NCI-H146 treated with DMSO at 0.1 percent for 48 hours (cell line): ENCODE measurements at regions not wholly inside any gene's neighbourhood (a gene's known extent, or its start where the extent isn't known, plus 50 kb on each side); places are given as distances from the start of the nearest gene placed in this dataset.
"Not testable (repeated sequence)": the region's sequence is repeated elsewhere in the genome, so short reads cannot be mapped to it uniquely, and the experiment has no call there.

Experiments used
- DNase-seq: peaks from one replicate; lab custom pipeline; 2025; ENCODE audit not compliant: unreplicated experiment; lab: John Stamatoyannopoulos, UW

GRCh38 chr18:78789850-78790249 is 189.8 kb upstream of the SALL3 start:
- DNase-seq, result no peak

DNA sequence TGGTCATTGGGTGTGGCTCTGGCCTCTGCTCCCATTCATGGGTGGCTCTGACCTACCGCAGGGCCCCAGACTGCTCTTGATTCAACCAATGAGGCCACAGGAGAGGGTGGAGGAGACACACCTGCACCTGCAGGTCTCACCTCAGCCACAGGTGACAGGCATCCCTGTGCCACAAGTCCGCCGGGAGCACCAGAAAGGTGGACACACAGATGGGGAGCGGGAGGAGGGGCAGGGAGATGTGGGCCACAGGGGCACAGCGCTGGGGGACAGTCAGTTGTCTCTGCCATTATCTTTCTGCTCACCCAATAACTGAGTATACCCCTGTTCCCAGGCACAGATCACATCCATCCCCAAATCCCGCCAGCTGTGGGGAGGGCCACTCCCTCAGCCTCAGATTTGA is 189.1 kb upstream of the SALL3 start:
- DNase-seq, result no peak

DNA sequence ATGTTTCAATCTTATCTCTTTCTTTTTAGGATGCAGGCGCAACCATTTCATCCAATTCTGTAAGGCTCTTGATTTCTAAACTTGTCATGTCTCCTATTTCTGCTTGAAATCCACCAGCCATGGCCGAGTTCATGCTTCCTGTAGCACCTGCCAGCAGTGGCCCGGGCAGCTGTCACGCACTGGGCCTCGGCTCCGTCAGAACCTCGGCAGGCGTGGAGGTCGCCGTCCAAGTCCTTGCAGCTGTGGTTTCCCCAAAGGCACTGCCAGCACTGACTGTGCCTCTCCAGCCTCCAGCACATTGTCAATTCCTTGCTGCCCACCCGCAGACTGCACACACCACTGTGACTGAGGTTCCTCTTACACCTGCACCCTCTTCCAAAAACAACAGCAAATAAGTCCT is 188.7 kb upstream of the SALL3 start:
- no peak for DNase-seq

- DNase-seq, result no peak
Measured at GRCh38 chr18:78792094-78792493, 187.5 kb upstream of the SALL3 start.

DNA sequence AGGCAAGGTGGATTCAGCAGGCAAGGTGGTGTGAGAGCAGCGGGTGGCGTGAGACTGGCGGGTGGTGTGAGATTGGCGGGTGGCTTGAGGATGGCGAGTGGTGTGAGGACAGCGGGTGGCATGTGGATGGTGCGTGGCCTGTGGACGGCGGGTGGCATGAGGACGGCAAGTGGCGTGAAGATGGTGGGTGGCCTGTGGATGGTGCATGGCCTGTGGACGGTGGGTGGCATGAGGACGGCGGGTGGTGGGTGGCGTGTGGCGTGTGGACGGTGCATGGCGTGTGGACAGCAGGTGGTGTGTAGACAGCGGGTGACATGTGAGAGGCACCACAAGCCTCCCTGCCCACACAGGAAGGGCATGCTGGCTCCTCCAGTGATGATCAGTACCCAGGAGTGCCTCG is 186.9 kb upstream of the SALL3 start:
- DNase-seq, result no peak

DNA sequence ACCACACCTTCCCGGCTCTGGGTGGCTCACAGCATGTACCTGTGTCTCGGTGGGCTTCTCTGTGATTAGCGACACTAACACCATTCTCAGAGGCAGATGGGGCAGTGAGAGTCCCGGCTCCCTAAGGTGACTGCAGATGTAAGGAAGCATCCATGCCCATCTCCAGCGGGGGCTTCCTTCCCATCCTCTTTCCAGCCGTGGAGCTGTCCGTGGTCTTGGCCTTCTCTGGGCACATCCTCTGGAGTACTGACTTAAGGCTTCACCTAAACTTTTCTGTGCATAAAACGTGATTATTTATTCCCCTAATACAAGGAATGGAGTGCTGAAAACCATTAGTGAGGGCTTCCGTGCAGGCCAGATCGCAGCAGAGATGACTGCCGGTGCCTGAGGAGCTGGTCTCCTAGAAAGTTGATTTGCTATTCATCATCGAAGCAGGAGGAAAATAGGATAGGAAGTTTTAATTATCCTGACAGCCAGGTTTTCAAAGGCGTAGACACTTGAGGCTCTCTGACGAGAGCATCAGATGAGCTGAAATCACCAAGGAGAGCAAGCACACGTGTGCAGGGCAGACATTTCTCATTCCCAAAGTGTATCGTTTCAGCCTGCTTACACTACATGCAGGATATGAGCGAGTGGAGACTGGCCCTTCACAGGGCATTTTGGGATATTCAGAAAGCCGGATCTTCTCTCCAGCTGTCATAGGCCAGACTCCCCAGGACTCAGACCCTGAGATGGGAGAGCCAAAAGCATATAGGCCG is 186.1 kb upstream of the SALL3 start:
- DNase-seq, result no peak

GRCh38 chr18:78794071-78794430 is 185.6 kb upstream of the SALL3 start:
- no peak for DNase-seq

DNA sequence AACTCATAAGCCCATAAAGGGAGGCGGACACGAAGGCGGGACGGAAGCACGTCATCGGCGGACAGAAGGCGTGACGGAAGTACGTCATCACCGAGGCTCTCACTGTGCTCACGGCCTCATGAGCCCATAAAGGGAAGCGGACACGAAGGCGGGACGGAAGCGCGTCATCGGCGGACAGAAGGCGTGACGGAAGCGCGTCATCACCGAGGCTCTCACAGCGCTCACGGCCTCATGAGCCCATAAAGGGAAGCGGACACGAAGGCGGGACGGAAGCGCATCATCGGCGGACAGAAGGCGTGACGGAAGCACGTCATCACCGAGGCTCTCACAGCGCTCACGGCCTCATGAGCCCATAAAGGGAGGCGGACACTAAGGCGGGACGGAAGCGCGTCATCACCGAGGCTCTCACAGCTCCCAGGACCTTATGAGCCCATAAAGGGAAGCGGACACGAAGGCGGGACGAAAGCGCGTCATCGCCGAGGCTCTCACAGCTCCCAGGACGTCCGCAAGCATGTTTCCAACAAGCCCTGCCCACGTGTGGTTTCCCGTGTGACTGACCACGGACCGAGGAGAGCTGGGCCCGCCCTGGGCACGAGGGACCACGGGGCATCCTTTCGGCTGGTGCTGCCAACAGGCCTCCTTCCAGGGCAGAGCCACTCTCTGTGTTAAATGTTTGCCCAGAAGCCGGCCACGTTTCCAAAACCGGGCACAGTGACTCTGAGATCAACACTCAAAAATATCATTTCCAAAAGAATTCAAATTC is 182.7 kb upstream of the SALL3 start:
- DNase-seq, result no peak

DNA sequence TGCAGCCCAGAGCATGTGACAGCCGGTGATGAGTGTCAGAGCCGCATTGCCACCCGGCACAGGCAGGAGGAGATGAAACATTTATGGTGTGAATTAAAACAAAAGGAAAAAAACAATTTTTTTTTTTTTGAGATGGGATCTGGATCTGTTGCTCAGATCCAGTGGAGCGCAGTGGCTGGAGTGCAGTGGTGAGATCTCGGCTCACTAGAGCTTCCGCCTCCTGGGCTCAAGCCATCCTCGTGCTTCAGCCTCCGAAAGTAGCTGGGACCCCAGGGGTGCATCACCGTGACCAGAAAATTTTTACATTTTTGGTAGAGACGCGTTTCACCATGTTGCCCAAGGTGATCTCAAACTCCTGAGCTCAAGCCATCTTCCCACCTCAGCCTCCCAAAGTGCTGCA is 182.1 kb upstream of the SALL3 start:
- no peak for DNase-seq

DNA sequence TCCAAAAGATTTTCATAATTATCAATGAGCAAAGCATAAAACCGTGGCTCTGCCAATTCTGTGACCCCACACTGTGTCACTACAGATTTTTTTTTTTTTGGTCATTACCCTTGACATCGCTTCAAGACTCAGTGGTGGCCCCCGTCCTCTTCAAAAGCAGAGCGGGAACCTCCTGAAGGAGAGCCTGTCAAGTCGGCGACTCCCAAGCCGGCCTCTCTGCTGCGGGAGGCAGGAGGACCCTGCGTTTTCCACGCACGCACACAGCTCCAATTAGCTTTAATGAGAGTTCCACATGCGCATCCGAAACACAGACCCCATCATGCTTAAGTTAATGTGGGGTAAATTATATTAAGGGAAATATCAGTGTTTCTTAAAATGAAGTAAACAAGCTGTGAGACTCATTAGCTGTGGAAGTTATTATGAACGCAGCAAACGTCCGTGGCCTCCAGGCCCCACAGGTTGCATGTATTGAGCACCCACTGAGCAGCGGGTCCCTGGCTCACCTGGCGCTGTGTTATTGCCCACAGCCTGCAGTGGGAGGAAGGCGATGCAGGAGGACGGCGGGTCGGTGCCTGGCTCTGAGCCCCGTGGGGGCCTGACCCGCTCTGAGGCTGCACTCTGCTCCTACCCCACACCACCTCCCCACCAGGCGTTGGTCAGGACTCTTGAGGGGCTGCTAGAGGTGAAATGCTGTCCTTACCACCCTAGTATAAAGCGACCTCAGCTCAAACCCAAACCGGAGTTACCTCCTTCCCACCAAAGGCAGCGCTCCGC is 181.0 kb upstream of the SALL3 start:
- no peak for DNase-seq

DNA sequence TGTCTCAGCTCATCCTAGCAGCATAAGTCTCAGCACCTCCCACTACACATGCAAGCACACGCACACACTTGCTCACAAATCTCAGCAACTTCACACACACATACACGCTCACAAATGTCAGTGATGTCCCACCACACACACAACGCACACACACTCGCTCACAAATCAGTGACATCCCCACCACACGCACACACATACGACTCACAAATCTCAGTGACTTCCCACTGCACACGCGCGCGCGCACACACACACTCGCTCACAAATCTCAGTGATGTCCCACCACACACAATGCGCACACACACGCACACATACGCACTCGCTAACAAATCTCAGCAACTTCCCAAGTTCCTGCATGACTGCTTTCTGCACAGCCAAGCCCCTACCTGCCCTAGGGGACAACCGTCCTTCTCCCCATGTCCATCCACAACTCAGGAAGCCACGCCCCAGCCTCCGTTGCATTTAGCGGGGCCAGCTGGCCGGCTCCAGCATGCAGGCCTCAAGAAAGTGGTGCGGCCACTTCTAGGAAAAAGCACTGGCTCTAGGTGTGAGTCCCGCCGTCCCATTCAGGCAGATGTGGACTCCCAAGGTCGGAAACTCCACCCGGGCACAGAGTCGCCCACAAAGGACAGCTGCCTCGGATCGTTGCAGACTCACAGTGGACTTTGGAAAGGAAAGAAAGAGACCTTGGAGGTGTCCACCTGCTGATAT is 180.1 kb upstream of the SALL3 start:
- DNase-seq, result no peak

GRCh38 chr18:78800102-78800851 is 179.3 kb upstream of the SALL3 start:
- DNase-seq, result not testable (repeated sequence)

- DNase-seq, result no peak
Measured at GRCh38 chr18:78801011-78801410, 178.6 kb upstream of the SALL3 start.

- no peak for DNase-seq
Measured at GRCh38 chr18:78803104-78803503, 176.5 kb upstream of the SALL3 start.

DNA sequence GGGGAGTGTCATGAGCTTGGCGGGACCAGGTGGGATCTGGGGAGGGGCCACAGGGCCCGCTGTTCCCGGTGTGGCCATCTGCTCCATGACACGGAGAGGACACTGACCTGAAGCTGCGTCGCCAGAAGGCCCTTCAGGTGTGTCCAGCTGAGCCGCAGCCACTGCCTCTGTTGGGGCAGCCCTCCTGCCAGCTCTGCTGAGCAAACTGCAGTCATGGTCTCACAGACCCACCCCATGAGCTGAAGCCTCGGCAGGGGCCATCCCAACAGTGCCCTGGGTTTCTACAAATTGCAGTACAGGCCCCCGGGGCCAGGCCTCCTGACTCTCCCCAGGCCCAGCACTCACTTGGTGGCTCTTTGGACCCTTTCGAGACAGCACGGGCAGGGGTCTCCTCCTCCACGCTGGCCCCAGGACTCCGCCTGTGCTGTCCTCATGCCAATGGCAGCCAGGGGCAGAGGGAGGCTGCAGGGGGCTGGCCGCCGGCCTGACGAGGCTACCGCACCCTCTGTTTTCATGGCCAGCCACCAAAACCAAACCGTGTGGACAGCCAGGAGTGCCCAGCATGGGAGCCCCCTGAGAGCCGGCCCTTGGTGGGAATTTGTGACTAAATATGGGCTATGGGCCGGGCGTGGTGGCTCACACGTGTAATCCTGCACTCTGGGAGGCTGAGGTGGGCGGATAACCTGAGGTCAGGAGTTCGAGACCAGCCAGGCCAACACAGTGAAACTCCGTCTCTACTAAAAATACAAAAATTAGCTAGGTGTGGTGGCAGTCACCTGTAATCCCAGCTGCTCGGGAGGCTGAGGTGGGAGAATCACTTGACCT is 175.2 kb upstream of the SALL3 start:
- DNase-seq, result no peak

- DNase-seq, result no peak
Measured at GRCh38 chr18:78805840-78806239, 173.8 kb upstream of the SALL3 start.

DNA sequence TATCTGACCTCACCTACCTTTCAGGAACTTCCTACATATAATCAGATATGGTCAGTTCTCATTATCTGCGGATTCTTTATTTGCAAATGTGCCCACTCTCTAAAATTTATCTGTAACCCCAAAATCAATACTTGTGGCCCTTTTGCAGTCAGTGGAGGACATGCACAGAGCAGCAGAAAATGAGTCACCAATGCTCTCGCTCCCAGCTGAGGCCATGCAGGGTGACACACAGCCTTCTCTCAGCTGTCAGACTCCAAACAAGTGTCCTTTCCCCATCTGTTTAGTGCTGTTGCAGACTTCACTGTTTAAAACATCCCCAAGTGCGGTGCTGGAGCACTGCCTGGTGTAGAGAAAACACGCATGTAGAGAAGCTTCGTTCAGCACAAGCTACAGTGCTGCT is 171.9 kb upstream of the SALL3 start:
- DNase-seq, result no peak

DNA sequence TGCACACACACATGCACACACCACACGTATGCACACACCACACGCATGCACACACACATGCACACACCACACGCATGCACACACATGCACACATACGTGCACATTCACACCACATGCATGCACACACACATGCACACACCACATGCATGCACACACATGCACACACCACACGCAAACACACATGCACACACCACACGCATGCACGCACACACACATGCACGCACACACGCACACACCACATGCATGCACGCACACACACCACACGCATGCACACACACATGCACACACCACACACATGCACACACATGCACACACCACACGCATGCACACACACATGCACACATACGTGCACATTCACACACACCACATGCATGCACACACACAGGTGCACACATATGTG is 169.8 kb upstream of the SALL3 start:
- no peak for DNase-seq

DNA sequence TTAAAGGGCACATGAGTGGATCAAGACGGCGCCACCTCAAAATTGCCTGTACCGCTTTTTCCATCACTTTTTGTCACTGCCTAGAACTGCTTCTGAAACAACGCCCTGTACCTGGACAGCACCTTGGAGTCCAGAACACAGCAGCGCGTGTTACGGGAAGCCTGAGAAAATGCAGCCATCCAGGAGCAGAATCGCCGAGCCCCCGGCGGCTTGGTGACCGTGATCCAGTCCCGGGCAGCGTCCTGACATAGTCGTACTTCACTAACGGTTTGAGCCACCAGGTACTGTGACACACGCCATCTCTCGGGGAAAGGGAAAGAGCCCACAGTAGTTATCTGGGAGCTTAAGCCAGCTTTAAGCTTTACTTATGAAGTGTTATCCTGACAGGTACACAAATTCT is 168.9 kb upstream of the SALL3 start:
- no peak for DNase-seq

DNA sequence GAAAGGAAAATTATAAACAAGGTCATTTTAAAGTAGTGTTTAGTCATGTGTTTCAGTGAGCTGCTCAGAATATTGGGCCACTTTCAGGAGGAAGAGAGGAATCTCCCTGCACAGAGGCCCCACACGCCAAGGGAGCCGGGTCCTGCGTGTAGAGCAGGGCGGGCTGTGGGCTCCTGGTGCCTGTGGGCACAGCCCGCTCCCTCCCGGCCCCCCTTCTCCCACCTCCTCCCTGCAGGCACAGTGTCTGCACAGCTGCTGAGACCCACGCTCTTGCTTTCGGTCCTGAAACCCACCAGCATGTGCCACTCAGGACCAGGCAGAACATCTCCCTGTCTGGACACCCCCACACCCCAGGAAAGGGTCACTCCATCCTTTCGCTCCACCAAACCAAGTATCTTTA is 167.6 kb upstream of the SALL3 start:
- DNase-seq, result no peak
